ENCODE measurements at regions not wholly inside any gene's neighbourhood (a gene's known extent, or its start where the extent isn't known, plus 50 kb on each side); places are given as distances from the start of the nearest gene placed in this dataset.

DNA sequence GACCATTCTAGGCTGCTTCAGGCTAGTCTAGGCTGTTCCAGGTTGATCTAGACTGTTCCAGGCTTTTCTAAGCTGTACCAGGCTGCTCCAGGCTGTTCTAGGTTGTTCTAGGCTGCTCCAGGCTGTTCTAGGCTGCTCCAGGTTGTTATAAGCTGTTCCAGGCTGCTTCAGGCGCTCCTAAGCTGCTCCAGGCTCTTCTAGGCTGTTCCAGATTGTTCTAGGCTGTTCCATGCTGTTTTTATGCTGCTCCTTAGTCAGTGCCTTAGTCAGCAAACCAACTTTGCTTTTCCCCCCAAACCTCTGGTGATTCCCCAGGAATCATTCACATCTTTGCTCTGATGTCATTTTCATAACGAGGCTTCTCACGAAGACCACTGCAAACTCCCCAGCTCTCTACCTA is 171.4 kb upstream of the GALNT2 start:
- DNase-seq (ENCODE audit: extremely low read depth, low read depth): no peak
- H3K4me3 ChIP-seq (replicated peaks; ENCODE audit: low read depth, low read length): no peak overlapping the region
- TF ChIP-seq, protein P1, sequence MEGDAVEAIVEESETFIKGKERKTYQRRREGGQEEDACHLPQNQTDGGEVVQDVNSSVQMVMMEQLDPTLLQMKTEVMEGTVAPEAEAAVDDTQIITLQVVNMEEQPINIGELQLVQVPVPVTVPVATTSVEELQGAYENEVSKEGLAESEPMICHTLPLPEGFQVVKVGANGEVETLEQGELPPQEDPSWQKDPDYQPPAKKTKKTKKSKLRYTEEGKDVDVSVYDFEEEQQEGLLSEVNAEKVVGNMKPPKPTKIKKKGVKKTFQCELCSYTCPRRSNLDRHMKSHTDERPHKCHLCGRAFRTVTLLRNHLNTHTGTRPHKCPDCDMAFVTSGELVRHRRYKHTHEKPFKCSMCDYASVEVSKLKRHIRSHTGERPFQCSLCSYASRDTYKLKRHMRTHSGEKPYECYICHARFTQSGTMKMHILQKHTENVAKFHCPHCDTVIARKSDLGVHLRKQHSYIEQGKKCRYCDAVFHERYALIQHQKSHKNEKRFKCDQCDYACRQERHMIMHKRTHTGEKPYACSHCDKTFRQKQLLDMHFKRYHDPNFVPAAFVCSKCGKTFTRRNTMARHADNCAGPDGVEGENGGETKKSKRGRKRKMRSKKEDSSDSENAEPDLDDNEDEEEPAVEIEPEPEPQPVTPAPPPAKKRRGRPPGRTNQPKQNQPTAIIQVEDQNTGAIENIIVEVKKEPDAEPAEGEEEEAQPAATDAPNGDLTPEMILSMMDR (IDR thresholded peaks at IDR 0.05; ENCODE audit: low read depth, low read length, missing control alignments): no peak

DNA sequence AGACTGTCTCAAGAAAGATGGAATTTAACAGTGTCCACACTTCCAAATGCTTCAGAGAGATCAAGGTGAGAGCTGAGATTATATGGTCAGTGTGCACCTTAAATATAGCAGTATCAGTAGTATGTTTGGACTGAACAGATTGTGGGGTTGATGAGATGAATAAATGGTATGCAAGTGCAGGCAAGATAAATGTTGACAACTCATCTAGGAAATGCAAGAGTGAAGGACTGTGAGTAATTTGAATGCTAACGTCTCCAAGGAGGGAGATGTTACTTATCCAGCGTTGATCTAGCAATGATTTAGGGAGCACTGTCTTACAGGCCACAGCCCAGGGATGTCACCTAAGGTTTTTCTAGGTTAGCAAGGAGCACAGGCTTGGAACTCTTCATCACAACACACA is 170.7 kb upstream of the GALNT2 start:
- DNase-seq (ENCODE audit: extremely low read depth, low read depth): no peak
- H3K4me3 ChIP-seq (replicated peaks; ENCODE audit: low read depth, low read length): no peak overlapping the region
- TF ChIP-seq, protein P1 (IDR thresholded peaks at IDR 0.05; ENCODE audit: low read depth, low read length, missing control alignments): no peak

DNA sequence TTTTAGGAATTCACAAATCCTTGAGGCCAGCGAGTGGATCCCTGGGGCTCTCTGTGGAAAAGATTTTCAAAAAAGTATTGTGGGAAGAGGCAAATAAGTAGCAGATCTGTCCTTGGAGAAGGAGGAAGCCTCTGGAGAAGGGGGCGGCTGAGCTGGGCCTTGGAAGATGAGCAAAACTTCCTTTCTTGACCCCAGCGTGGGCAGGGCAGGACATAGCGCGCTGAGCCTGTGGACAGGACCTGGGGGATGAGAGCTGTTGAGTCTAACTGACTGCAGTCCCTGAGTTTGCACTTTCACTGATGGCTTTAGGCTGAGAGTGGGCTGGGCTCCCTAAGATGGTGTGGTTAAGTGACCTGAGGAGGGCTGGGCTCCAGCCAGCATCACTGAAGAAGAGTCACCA is 170.2 kb upstream of the GALNT2 start:
- TF ChIP-seq, protein P1 (IDR thresholded peaks at IDR 0.05; ENCODE audit: low read depth, low read length, missing control alignments): no peak
- DNase-seq (ENCODE audit: extremely low read depth, low read depth): no peak
- no peak overlapping the region for H3K4me3 ChIP-seq (replicated peaks; ENCODE audit: low read depth, low read length)

DNA sequence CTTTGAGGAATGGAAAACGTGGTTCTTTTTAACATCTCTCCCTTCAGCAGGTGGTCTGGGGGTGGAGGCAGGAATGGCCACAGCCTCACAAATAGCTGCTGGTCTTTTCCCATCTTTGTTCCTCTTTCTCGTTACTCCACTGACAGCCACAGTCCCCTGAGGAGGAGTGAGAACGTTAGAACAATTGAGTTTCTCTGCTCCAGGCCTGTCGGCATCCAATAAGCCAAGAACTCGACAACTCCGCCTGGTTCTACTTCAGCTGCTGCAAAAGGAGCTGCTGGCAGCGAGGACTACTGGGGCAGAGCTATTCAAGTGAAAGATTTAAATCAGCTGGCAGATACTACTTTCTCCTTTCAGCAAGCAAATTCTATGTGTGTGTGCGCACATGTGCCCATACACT is 169.5 kb upstream of the GALNT2 start:
- H3K4me3 ChIP-seq (replicated peaks; ENCODE audit: low read depth, low read length): no peak overlapping the region
- no peak for DNase-seq (ENCODE audit: extremely low read depth, low read depth)
- TF ChIP-seq, protein P1 (IDR thresholded peaks at IDR 0.05; ENCODE audit: low read depth, low read length, missing control alignments): no peak

DNA sequence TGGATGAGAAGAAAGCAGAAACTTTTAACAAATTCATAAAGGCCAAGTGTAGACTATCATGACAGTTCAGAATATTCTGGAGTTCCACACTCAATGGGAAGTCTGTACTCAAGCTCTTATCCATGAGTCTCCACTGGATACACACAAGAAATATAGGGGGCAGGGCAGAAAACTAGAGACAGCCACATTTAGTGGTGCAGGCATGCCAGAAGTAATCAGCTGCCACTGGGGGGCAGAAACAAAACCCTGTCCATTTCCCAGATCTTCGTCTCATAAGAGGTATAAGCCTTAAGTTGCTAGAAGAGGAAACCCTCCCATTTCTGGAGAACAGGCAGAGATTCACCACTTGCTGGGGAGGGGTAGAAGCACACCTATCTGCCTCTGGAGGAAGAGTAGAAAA is 166.8 kb upstream of the GALNT2 start:
- H3K4me3 ChIP-seq (replicated peaks; ENCODE audit: low read depth, low read length): no peak overlapping the region
- TF ChIP-seq, protein P1 (IDR thresholded peaks at IDR 0.05; ENCODE audit: low read depth, low read length, missing control alignments): no peak
- DNase-seq (ENCODE audit: extremely low read depth, low read depth): no peak

DNA sequence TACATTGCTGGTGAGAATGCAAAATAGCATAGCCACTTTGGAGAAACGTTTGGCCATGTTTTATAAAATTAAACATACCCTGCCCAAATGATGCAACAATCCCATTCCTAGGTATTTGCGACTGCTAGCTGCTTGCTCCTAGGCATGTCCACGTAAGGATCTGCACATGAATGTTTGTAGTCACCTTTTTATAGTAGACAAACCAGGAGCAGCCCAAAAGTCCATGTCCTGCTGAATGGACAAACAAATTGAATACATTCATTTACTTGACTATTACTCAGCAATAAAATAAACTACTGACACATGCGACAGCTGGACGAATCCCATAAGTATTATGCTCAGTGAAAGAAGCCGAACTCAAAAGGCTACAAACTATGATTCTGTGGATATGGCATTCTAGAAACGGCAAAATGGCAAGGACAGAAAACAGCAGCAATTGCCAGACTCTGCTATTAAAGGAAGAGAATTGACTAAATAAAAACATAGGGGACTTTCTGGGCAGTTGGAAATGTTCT is 161.9 kb upstream of the GALNT2 start:
- H3K4me3 ChIP-seq (replicated peaks; ENCODE audit: low read depth, low read length): no peak overlapping the region
- TF ChIP-seq, protein P1 (IDR thresholded peaks at IDR 0.05; ENCODE audit: low read depth, low read length, missing control alignments): no peak
- DNase-seq (ENCODE audit: extremely low read depth, low read depth): no peak

DNA sequence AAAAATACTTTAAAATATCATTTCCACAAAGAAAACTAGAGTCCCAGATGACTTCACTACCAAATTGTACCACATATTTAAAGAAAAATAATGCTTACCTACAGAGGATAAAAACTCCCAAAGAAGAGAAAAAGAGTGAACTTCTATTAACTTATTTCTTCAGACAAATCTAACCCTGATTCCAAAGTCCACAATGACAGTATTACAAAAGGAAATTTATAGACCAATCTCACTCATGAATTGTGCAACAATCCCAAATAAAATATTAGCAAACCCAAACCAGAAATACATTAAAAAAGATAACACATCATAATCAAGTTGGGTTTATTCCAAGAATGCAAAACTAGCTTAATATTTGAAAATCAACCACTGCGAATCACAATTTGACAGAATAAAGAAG is 161.4 kb upstream of the GALNT2 start:
- no peak for DNase-seq (ENCODE audit: extremely low read depth, low read depth)
- no peak overlapping the region for H3K4me3 ChIP-seq (replicated peaks; ENCODE audit: low read depth, low read length)
- TF ChIP-seq, protein P1 (IDR thresholded peaks at IDR 0.05; ENCODE audit: low read depth, low read length, missing control alignments): no peak
